Stomach (tissue), 8 donors: ENCODE measurements at regions not wholly inside any gene's neighbourhood (a gene's known extent, or its start where the extent isn't known, plus 50 kb on each side); places are given as distances from the start of the nearest gene placed in this dataset.

Experiments
- DNase-seq, 2 donors: peaks; one replicate each; pipeline versions ENCODE4 v3.0.0 to v3.0.0-alpha.2; 2013 to 2019
- H3K27ac ChIP-seq, 5 donors: fragments of 200-600 bp in 4 of 5; sonication (generic) in 4 of 5; one replicate each; pipeline ENCODE4 v1.5.1; 2013 to 2019; ENCODE audit warnings: mild to moderate bottlenecking in 1 of 5, moderate library complexity in 1 of 5
- H3K27me3 ChIP-seq, 3 donors: fragments of 200-600 bp; sonication (generic); one replicate each; pipeline ENCODE4 v1.5.1; 2017 to 2019; ENCODE audit warnings: mixed run types in 1 of 3
- H3K36me3 ChIP-seq, 4 donors: fragments of 200-600 bp; sonication (generic); 1 replicate in 3 of 4; 2 replicates in 1 of 4; pipeline ENCODE4 v1.5.1; 2016 to 2019
- H3K4me1 ChIP-seq, 4 donors: fragments of 200-600 bp; sonication (generic); one replicate each; pipeline ENCODE4 v1.5.1; 2016 to 2019
- H3K4me3 ChIP-seq, 4 donors: fragments of 200-600 bp; sonication (generic) in 3 of 4; one replicate each; pipeline ENCODE4 v1.5.1; 2016 to 2019; ENCODE audit warnings: mild to moderate bottlenecking in 1 of 4
- H3K9me3 ChIP-seq, 4 donors: fragments of 200-600 bp; sonication (generic); one replicate each; pipeline ENCODE4 v1.5.1; 2016 to 2019
- CTCF ChIP-seq, 7 experiments: fragments of 450-650 bp in 4 of 7; fragments of 200-600 bp in 3 of 7; sonication (generic) in 3 of 7; IDR thresholded peaks; one replicate each; pipeline ENCODE4 v1.5.1; 2016 to 2019; ENCODE audit warnings: antibody characterized with exemption in 7 of 7, control low read depth in 2 of 7, mild to moderate bottlenecking in 1 of 7
- EP300 ChIP-seq: sonication (generic); formaldehyde crosslinking; IDR thresholded peaks from one replicate; pipeline ENCODE4 v1.6.1; 2017; ENCODE audit warnings: antibody characterized with exemption
- POLR2A ChIP-seq, 4 donors: fragments of 450-650 bp; IDR thresholded peaks; one replicate each; pipeline ENCODE4 v1.6.1; 2016; ENCODE audit warnings: antibody characterized with exemption in 4 of 4, control low read depth in 2 of 4, mild to moderate bottlenecking in 1 of 4, moderate library complexity in 1 of 4
- POLR2AphosphoS5 ChIP-seq, 3 donors: sonication (generic); formaldehyde crosslinking; IDR thresholded peaks; one replicate each; pipeline ENCODE4 v1.6.1; 2016; ENCODE audit warnings: antibody characterized with exemption in 3 of 3
- WGBS, 5 donors: extraction: QIAGEN DNeasy Blood & Tissue Kit in 3 of 5; methylation state at CpG; one replicate each; pipeline versions ENCODE4 v1.1.5 to v1.1.7; 2013 to 2018; 5-methylcytosine and 5-hydroxymethylcytosine counted together
- intact Hi-C: fragments of 100-400 bp; cut with DNase I; formaldehyde crosslinking; loops from one replicate; pipeline ENCODE4 v1.15.1; 2023; ENCODE audit warnings: low total_unique reads
- donor health status: healthy with polysubstance abuse.
- donor health status: Bipolar disorder and iron deficiency.
- donor health status: healthy.

- Histone ChIP-seq H3K27me3 (no peaks in the 10 kb centered on the region), H3K4me3 (no peak overlapping the region), H3K27ac (no peak overlapping the region), H3K4me1 (no peaks in the 10 kb centered on the region), H3K9me3 (peaks cover 0 to 8% (median 2%) of the 10 kb centered on the region in 4 donors), H3K36me3 (no peaks in the 10 kb centered on the region)
- 78 to 84% (median 81%) methylated on average over 3 of the region's 3 CpGs for WGBS, 5 donors
- TF ChIP-seq POLR2A (IDR thresholded peaks at IDR 0.05) (no peak), CTCF (IDR thresholded peaks at IDR 0.05) (no peak), EP300 (no peak), POLR2AphosphoS5 (IDR thresholded peaks at IDR 0.05) (no peak)
- intact Hi-C loops: no loop called here
- no peak for DNase-seq
These were observed 147.5 kb upstream of the FKBP1C start for GRCh38 chr6:63063631-63064271.

GRCh38 chr6:63066055-63066704 lies 145.1 kb upstream of the FKBP1C start:
- Histone ChIP-seq H3K4me1 (no peaks in the 10 kb centered on the region), H3K27me3 (no peaks in the 10 kb centered on the region), H3K4me3 (no peak overlapping the region), H3K27ac (no peak overlapping the region), H3K36me3 (no peaks in the 10 kb centered on the region), H3K9me3 (peaks cover 0 to 8% (median 5%) of the 10 kb centered on the region in 4 donors)
- intact Hi-C loops: no loop called here
- peak in 1 of 2 donors; percentile 16 for DNase-seq
- no peak for TF ChIP-seq EP300
- TF ChIP-seq CTCF (IDR thresholded peaks at IDR 0.05): peak in 2 of 7 experiments; percentile 21 to 34
- 38 to 44% (median 43%) methylated on average over 3 of the region's 3 CpGs for WGBS, 5 donors

- no peak overlapping the region for H3K27ac ChIP-seq
- no peaks in the 10 kb centered on the region for H3K36me3 ChIP-seq
- DNase-seq: no peak
- H3K4me1 ChIP-seq: no peaks in the 10 kb centered on the region
- no peaks in the 10 kb centered on the region for H3K27me3 ChIP-seq
- 65 to 73% (median 66%) methylated on average over 6 of the region's 6 CpGs for WGBS, 5 donors
- no peak overlapping the region for H3K4me3 ChIP-seq
- intact Hi-C loops: no loop called here
- H3K9me3 ChIP-seq: no peaks in the 10 kb centered on the region
- TF ChIP-seq EP300: no peak
- TF ChIP-seq POLR2A (IDR thresholded peaks at IDR 0.05): no peak
- no peak for TF ChIP-seq CTCF (IDR thresholded peaks at IDR 0.05)
- no peak for TF ChIP-seq POLR2AphosphoS5 (IDR thresholded peaks at IDR 0.05)
These were observed 116.3 kb upstream of the FKBP1C start for GRCh38 chr6:63094947-63095346.

DNA sequence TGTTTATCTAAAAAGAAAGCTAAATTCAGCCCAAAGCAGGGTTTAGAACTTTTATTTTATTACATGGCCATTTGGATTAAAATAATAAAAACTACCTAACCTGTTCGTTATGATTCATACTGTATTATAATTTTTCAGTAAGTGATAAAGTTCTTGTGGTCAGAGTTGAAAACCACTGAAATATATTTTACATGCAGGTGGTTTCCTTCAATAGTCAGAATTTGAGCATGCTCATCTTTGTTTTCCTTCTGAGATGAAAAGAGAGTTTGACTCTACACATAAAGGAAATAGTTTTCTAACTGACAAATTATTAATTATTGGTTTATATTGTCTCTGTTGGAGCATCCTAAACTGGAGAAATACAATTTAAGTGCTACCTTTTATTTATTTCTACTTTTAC lies 114.0 kb upstream of the FKBP1C start:
- Histone ChIP-seq H3K4me3 (no peak overlapping the region), H3K27ac (no peak overlapping the region), H3K36me3 (no peaks in the 10 kb centered on the region), H3K4me1 (no peaks in the 10 kb centered on the region), H3K27me3 (no peaks in the 10 kb centered on the region), H3K9me3 (no peaks in the 10 kb centered on the region)
- TF ChIP-seq CTCF (IDR thresholded peaks at IDR 0.05) (no peak), POLR2A (IDR thresholded peaks at IDR 0.05) (no peak), EP300 (no peak), POLR2AphosphoS5 (IDR thresholded peaks at IDR 0.05) (no peak)
- intact Hi-C loops: no loop called here
- DNase-seq: no peak
- WGBS, 5 donors: 0 to 2% (median 0%) methylated on average over 1 of the region's 1 CpG
